PC-3 (cell line): ENCODE measurements at regions not wholly inside any gene's neighbourhood (a gene's known extent, or its start where the extent isn't known, plus 50 kb on each side); places are given as distances from the start of the nearest gene placed in this dataset.

Experiments
- ATAC-seq: fragments of 200-7000 bp; cut with Tn5 transposase; 2 replicates; pipeline ENCODE4 v1.9.1; 2020; ENCODE audit warnings: mild to moderate bottlenecking, moderate library complexity
- BruUV-seq: library from RNA; stranded (reverse); fragments of 400-500 nt; replicated peaks from 2 replicates; lab custom pipeline; 2021; lab: Mats Ljungman, UMichigan
- CTCF ChIA-PET: fragments of 300-600 bp; sonication (Branson Sonifier 250); formaldehyde crosslinking; loops from one replicate; lab custom pipeline; 2022; ENCODE audit warnings: antibody characterized with exemption; lab: Charles Lee
- POLR2A ChIA-PET: fragments of 300-600 bp; sonication (Branson Sonifier 250); formaldehyde crosslinking; loops from one replicate; lab custom pipeline; 2022; ENCODE audit warnings: antibody characterized with exemption; ENCODE audit not compliant: unreplicated experiment; lab: Charles Lee
- DNase-seq: peaks from one replicate; pipeline ENCODE4 v3.0.0-alpha.2; 2015
- H2AFZ ChIP-seq: fragments of 300-600 bp; sonication (generic); 2 replicates; pipeline ENCODE4 v1.6.0; 2016; ENCODE audit warnings: antibody characterized with exemption, low read length
- H3F3A ChIP-seq: fragments of 300-600 bp; sonication (generic); one replicate; pipeline ENCODE4 v1.6.0; 2017; ENCODE audit warnings: antibody characterized with exemption, low read length, control low read depth, mild to moderate bottlenecking; ENCODE audit not compliant: unreplicated experiment
- H3K27ac ChIP-seq: fragments of 300-600 bp; sonication (generic); 2 replicates; pipeline ENCODE4 v1.5.1; 2016; ENCODE audit warnings: mild to moderate bottlenecking, low read length
- H3K27me3 ChIP-seq: fragments of 300-600 bp; sonication (generic); 2 replicates; pipeline ENCODE4 v1.6.1; 2016; ENCODE audit warnings: low read length, mixed read lengths
- H3K36me3 ChIP-seq: fragments of 300-600 bp; sonication (generic); 2 replicates; pipeline ENCODE4 v1.6.1; 2016; ENCODE audit warnings: low read depth, mixed run types, low read length, mixed read lengths
- H3K4me1 ChIP-seq: fragments of 300-600 bp; sonication (generic); 2 replicates; pipeline ENCODE4 v1.5.1; 2016; ENCODE audit warnings: low read length; ENCODE audit not compliant: insufficient read depth
- H3K4me2 ChIP-seq: fragments of 300-600 bp; sonication (generic); 2 replicates; pipeline ENCODE4 v1.6.0; 2016; ENCODE audit warnings: low read length
- H3K4me3 ChIP-seq: fragments of 300-600 bp; sonication (generic); 2 replicates; pipeline ENCODE4 v1.5.1; 2016; ENCODE audit warnings: mild to moderate bottlenecking, low read length, mixed read lengths
- H3K79me2 ChIP-seq: fragments of 300-600 bp; sonication (generic); 2 replicates; pipeline ENCODE4 v1.6.1; 2017; ENCODE audit warnings: low read length, mixed read lengths
- H3K9ac ChIP-seq: fragments of 300-600 bp; sonication (generic); 2 replicates; pipeline ENCODE4 v1.6.0; 2016; ENCODE audit warnings: mild to moderate bottlenecking, low read length
- H3K9me2 ChIP-seq: fragments of 300-600 bp; sonication (generic); replicated peaks from 2 replicates; pipeline ENCODE4 v1.6.1; 2016; ENCODE audit warnings: mixed run types, low read length, mixed read lengths
- H3K9me3 ChIP-seq: fragments of 300-600 bp; sonication (generic); 2 replicates; pipeline ENCODE4 v1.6.1; 2016; ENCODE audit warnings: low read length, mixed read lengths
- H4K20me1 ChIP-seq: fragments of 300-600 bp; sonication (generic); 2 replicates; pipeline ENCODE4 v1.6.1; 2016; ENCODE audit warnings: low read length, mixed read lengths
- EZH2 ChIP-seq: fragments of 300-600 bp; sonication (generic); IDR thresholded peaks from one replicate; pipeline ENCODE4 v1.6.1; 2017; ENCODE audit warnings: antibody characterized with exemption, mild to moderate bottlenecking, low read length; ENCODE audit not compliant: unreplicated experiment
- EZH2phosphoT487 ChIP-seq: fragments of 300-600 bp; sonication (generic); IDR thresholded peaks from 2 replicates; pipeline ENCODE4 v1.6.1; 2018; ENCODE audit warnings: mild to moderate bottlenecking, antibody characterized with exemption, low read length, borderline replicate concordance
- intact Hi-C: fragments of 100-400 bp; cut with micrococcal nuclease; formaldehyde crosslinking; loops from 2 replicates; pipeline ENCODE4 v1.9.0; 2023
- TF ChIP-seq, protein P1 (sequence below): fragments of 300-600 bp; sonication (generic); conservative IDR thresholded peaks from 2 replicates; pipeline ENCODE4 v1.5.1; 2017; ENCODE audit warnings: antibody characterized with exemption, low read depth, mild to moderate bottlenecking, low read length

DNA sequence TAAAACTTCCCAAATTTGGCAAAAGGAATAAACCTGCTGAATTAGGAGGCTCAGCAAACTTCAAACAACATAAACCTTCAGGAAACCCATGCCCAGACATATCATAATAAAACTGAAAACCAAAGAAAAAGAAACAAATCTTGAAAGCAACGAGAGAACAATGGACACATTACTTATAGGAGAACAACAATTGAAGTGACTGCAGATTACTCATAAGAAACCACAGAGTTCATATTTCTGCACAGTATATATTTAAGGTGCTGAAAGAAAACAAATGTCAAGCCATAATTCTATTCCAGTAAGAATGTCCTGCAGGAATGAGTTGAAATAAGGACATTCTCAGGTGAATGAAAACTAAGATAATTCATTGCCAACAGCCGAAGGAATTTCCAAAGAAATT lies 80.8 kb upstream of the PROK2 start:
- Histone ChIP-seq H3K79me2 (no peaks in the 10 kb centered on the region), H3K4me3 (no peak overlapping the region), H3K4me2 (no peak overlapping the region), H3K4me1 (no peaks in the 10 kb centered on the region), H3K27ac (no peak overlapping the region), H4K20me1 (no peaks in the 10 kb centered on the region), H3F3A (no peaks in the 10 kb centered on the region), H3K9me3 (no peaks in the 10 kb centered on the region), H3K9ac (no peak overlapping the region), H3K27me3 (peaks cover 61% of the 10 kb centered on the region), H3K9me2 (no peaks in the 10 kb centered on the region), H3K36me3 (no peaks in the 10 kb centered on the region), H2AFZ (no peak overlapping the region)
- DNase-seq (peak; percentile 6), ATAC-seq (no peak)
- CTCF ChIA-PET = no interaction called here
- POLR2A ChIA-PET = no interaction called here
- intact Hi-C loops = no loop called here
- TF ChIP-seq, protein P1, sequence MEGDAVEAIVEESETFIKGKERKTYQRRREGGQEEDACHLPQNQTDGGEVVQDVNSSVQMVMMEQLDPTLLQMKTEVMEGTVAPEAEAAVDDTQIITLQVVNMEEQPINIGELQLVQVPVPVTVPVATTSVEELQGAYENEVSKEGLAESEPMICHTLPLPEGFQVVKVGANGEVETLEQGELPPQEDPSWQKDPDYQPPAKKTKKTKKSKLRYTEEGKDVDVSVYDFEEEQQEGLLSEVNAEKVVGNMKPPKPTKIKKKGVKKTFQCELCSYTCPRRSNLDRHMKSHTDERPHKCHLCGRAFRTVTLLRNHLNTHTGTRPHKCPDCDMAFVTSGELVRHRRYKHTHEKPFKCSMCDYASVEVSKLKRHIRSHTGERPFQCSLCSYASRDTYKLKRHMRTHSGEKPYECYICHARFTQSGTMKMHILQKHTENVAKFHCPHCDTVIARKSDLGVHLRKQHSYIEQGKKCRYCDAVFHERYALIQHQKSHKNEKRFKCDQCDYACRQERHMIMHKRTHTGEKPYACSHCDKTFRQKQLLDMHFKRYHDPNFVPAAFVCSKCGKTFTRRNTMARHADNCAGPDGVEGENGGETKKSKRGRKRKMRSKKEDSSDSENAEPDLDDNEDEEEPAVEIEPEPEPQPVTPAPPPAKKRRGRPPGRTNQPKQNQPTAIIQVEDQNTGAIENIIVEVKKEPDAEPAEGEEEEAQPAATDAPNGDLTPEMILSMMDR = no peak
- no peak for TF ChIP-seq EZH2phosphoT487
- no peak for TF ChIP-seq EZH2
- no TSS peak for BruUV-seq

DNA sequence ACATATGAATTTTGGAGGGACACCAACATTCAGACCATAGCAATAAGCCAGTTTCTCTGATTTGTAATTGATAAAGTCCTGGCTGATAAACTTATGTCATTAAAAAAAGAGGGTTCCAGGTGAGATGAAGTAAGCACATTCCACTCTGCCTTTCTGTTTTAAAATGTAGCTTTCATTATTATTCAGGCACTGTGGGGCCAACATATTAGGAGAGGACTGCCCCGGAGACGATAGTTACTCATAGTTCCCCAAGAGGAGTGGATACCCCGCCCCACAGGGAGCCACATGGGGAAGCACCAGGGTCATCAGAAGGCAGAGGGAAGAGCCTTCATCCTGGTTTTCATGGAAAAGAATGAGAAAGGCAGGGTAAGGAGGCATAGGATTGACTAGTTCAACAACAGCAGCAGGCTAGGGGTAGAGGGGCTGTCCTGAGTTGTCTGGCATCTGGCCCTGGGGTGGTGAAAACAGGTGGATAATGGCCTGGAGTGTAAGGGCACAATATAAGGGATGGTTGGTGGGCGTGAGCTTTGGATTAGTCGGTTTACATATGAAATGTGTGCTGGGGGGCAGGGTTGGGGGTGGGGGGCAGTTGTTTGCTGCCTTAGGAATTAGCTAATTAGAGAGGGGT lies 78.7 kb upstream of the PROK2 start:
- POLR2A ChIA-PET = no interaction called here
- H3K4me3 ChIP-seq = no peak overlapping the region
- H3K4me1 ChIP-seq = no peaks in the 10 kb centered on the region
- H2AFZ ChIP-seq = no peak overlapping the region
- H3F3A ChIP-seq = no peaks in the 10 kb centered on the region
- no peaks in the 10 kb centered on the region for H4K20me1 ChIP-seq
- H3K9ac ChIP-seq = no peak overlapping the region
- no peak for ATAC-seq
- H3K36me3 ChIP-seq = no peaks in the 10 kb centered on the region
- H3K27me3 ChIP-seq = peaks cover 48% of the 10 kb centered on the region
- no peak for DNase-seq
- no peak overlapping the region for H3K27ac ChIP-seq
- no peak overlapping the region for H3K4me2 ChIP-seq
- H3K9me3 ChIP-seq = no peaks in the 10 kb centered on the region
- H3K9me2 ChIP-seq = no peaks in the 10 kb centered on the region
- CTCF ChIA-PET = interaction anchor here (0.7 kb wide), 1 partner anchor 1174 kb away, joined by 3 read pairs; no protein-coding TSS in a partner anchor
- no TSS peak for BruUV-seq
- TF ChIP-seq EZH2 (no peak), EZH2phosphoT487 (no peak)
- TF ChIP-seq, protein P1 = no peak
- H3K79me2 ChIP-seq = no peaks in the 10 kb centered on the region
- intact Hi-C loops = no loop called here

DNA sequence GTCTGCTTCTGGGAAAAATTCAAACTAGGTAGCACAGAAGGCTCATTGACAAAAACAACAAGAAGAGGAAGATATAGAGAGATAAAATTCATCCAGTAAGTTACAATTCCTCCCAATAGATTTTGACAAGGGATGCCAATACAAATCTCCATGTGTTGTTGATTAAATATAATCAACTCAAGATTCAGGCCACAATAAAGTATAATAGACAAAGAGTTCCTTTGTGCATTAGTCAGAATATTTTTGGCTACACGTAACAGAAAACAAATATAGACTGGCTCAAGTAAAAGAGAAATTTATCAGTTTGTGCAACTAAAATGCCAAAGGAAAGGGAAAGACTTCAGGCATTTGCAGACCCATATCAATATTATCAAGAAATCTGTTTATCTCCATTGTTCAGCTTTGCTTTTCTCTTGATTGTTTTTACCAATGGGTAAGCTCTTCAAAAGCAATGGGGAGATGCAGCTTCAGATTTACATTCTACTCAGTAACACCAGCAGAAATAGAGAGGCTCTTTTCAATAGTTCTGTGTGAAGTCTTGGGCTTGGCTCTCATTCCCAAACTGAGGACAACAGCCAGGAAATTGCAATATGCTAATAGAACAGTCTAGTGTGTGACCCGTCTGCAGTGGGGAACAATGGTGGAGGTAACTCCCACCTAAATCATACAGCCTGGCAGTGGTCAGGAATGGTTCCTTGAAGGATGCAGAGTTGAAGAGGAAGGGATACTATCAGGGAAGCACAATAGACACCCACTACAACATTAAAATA lies 77.6 kb upstream of the PROK2 start:
- Histone ChIP-seq H3K79me2 (no peaks in the 10 kb centered on the region), H3K4me3 (no peak overlapping the region), H3F3A (no peaks in the 10 kb centered on the region), H2AFZ (no peak overlapping the region), H3K9ac (no peak overlapping the region), H4K20me1 (no peaks in the 10 kb centered on the region), H3K9me2 (no peaks in the 10 kb centered on the region), H3K9me3 (no peaks in the 10 kb centered on the region), H3K4me1 (no peaks in the 10 kb centered on the region), H3K27me3 (peaks cover 37% of the 10 kb centered on the region), H3K36me3 (no peaks in the 10 kb centered on the region), H3K4me2 (no peak overlapping the region), H3K27ac (no peak overlapping the region)
- POLR2A ChIA-PET = no interaction called here
- intact Hi-C loops = no loop called here
- CTCF ChIA-PET = interaction anchor here (0.7 kb wide), 1 partner anchor 1175 kb away, joined by 3 read pairs; no protein-coding TSS in a partner anchor
- TF ChIP-seq EZH2 (no peak), EZH2phosphoT487 (no peak)
- TF ChIP-seq, protein P1 = no peak
- no TSS peak for BruUV-seq
- no peak for ATAC-seq
- no peak for DNase-seq
